ENCODE measurements at regions not wholly inside any gene's neighbourhood (a gene's known extent, or its start where the extent isn't known, plus 50 kb on each side); places are given as distances from the start of the nearest gene placed in this dataset.

GRCh38 chr1:239261521-239261920 is 124.8 kb upstream of the CHRM3 start:
- no peak for DNase-seq (ENCODE audit: low spot score)
- CTCF ChIA-PET: interaction anchor here (0.6 kb wide), 1 partner anchor 1812 kb away, joined by 3 read pairs; no protein-coding TSS in a partner anchor
- no peak for TF ChIP-seq CTCF (conservative IDR thresholded peaks at IDR 0.05; ENCODE audit: low read depth)
- no peak overlapping the region for H3K27ac ChIP-seq
- POLR2A ChIA-PET (ENCODE audit: low non-redundant PET): no interaction called here

DNA sequence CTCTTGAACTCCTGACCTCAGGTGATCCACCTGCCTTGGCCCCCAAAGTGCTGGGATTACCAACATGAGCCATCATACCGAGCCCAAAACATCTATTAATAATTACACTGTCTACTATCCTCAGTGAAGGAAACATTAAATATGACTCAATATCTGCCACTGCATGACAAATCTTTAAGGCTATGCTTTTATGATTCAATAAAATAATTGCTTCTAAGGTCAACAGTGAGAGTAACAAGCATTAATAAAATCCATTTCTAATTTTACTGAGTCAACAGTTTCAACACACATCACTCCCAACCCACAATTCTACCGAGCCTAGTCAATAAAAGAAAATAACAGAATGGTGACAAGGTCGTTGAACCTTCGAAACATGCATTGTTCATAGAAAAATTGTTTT is 125.5 kb upstream of the CHRM3 start:
- TF ChIP-seq CTCF (conservative IDR thresholded peaks at IDR 0.05; ENCODE audit: low read depth): no peak

GRCh38 chr1:239255628-239256160 is 130.7 kb upstream of the CHRM3 start:
- no peak overlapping the region for H3K27ac ChIP-seq
- ChIA-PET CTCF (interaction anchor here (0.6 kb wide), 1 partner anchor 127 kb away, joined by 3 read pairs; no protein-coding TSS in a partner anchor), POLR2A (ENCODE audit: low non-redundant PET) (no interaction called here)
- TF ChIP-seq CTCF (conservative IDR thresholded peaks at IDR 0.05; ENCODE audit: low read depth): no peak
- DNase-seq (ENCODE audit: low spot score): no peak

More for the DNA sequence above, 125.5 kb upstream of the CHRM3 start:
- DNase-seq (ENCODE audit: low spot score): peak; percentile 15
- ChIA-PET POLR2A (ENCODE audit: low non-redundant PET) (no interaction called here), CTCF (interaction anchor here (0.6 kb wide), 1 partner anchor 991 kb away, joined by 7 read pairs; no protein-coding TSS in a partner anchor)
- H3K27ac ChIP-seq: no peak overlapping the region

DNA sequence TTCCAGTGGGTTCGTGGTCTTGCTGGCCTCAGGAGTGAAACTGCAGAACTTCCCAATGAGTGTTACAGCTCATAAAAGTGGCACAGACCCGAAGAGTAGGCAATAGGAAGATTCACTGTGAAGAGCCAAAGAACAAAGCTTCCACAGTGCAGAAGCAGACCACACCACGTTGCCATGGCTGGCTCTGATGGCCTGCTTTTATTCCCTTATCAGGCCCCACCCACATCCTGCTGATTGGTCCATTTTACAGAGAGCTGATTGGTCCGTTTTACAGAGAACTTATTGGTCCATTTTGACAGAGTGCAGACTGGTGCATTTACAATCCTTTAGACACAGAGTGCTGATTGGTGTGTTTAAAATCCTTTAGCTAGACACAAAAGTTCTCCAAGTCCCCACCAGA is 131.4 kb upstream of the CHRM3 start:
- no peak overlapping the region for H3K27ac ChIP-seq
- POLR2A ChIA-PET (ENCODE audit: low non-redundant PET): no interaction called here
- no peak for TF ChIP-seq CTCF (conservative IDR thresholded peaks at IDR 0.05; ENCODE audit: low read depth)
- CTCF ChIA-PET: no interaction called here
- no peak for DNase-seq (ENCODE audit: low spot score)

DNA sequence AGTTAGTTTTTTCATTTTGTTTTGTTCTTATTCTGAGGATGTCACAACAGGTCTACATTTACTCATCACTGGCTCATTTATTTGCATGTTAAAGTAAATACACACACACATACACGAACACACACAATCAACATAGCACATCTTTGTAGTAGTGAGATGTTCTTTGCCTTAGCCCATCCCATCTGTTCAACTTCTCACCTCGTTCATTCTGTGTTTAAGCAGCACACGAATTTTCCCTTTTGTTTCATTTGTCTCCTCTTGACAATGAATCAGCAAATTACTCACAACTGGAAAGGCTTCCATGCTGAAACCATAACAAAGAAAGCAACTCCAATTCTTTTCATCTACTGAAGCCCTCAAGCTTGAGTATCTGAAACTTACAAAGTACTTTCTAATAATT is 133.3 kb upstream of the CHRM3 start:
- ChIA-PET POLR2A (ENCODE audit: low non-redundant PET) (no interaction called here), CTCF (no interaction called here)
- no peak for TF ChIP-seq CTCF (conservative IDR thresholded peaks at IDR 0.05; ENCODE audit: low read depth)
- no peak overlapping the region for H3K27ac ChIP-seq
- DNase-seq (ENCODE audit: low spot score): peak; percentile 13

DNA sequence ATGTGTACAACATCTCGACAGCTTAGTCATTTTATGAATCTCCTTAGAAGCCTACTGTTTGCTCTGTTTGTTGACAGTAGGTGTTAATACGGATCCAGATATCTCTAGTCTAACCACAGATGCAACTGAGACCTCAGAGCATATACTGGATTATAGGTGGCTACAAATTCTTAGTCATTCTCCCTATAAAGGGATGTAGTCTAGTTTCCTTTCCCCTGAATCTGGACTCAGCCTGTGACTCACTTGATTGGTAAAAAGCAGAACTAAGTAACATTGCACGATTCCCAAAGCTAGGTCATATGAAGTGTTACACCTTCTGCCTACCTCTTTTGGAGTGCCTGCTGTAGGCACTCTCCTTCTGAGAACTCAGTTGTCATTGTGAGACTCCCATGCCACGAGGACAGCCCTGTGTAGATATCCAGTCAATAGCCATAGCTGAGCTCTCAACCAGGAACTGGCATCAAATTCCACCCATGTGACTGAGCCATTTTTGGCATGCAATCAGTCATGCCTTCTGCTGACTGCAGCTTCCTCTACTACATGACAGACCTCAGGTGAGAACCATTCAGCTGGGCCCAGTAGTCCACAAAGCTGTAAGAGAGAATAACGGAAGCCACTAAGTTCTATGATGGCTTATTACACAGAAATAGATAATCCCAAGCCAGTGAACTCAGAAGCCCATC is 135.9 kb upstream of the CHRM3 start:
- no peak for TF ChIP-seq CTCF (conservative IDR thresholded peaks at IDR 0.05; ENCODE audit: low read depth)
- H3K27ac ChIP-seq: no peak overlapping the region
- peak; percentile 36 for DNase-seq (ENCODE audit: low spot score)
- ChIA-PET POLR2A (ENCODE audit: low non-redundant PET) (no interaction called here), CTCF (no interaction called here)

All from RWPE1 (cell line).